Mucosa of stomach (tissue), 1 donor: ENCODE measurements at regions not wholly inside any gene's neighbourhood (a gene's known extent, or its start where the extent isn't known, plus 50 kb on each side); places are given as distances from the start of the nearest gene placed in this dataset.
"Not testable (repeated sequence)": the region's sequence is repeated elsewhere in the genome, so short reads cannot be mapped to it uniquely, and the experiment has no call there.

Experiments
- H3K27me3 ChIP-seq: one replicate; pipeline ENCODE4 v1.7.0; 2013; ENCODE audit warnings: mild to moderate bottlenecking, low read length; ENCODE audit not compliant: control insufficient read depth, insufficient read depth
- H3K36me3 ChIP-seq: one replicate; pipeline ENCODE4 v1.7.0; 2013; ENCODE audit warnings: low read length; ENCODE audit not compliant: control insufficient read depth, insufficient read depth
- H3K4me1 ChIP-seq: one replicate; pipeline ENCODE4 v1.7.0; 2013; ENCODE audit warnings: mild to moderate bottlenecking, low read length; ENCODE audit not compliant: control insufficient read depth, insufficient read depth
- H3K4me3 ChIP-seq: one replicate; pipeline ENCODE4 v1.7.0; 2013; ENCODE audit warnings: low read length
- H3K9ac ChIP-seq: one replicate; pipeline ENCODE4 v1.7.0; 2013; ENCODE audit warnings: mild to moderate bottlenecking, low read length, moderate library complexity
- H3K9me3 ChIP-seq: one replicate; pipeline ENCODE4 v1.7.0; 2013; ENCODE audit warnings: mild to moderate bottlenecking, low read length, moderate library complexity; ENCODE audit not compliant: control insufficient read depth
- donor health status: Pancreatic carcinoma.

- H3K27me3 ChIP-seq, result no peaks in the 10 kb centered on the region
- H3K9me3 ChIP-seq, result no peaks in the 10 kb centered on the region
- H3K36me3 ChIP-seq, result no peaks in the 10 kb centered on the region
- no peak overlapping the region for H3K4me3 ChIP-seq
- H3K4me1 ChIP-seq, result no peaks in the 10 kb centered on the region
- H3K9ac ChIP-seq, result no peak overlapping the region
Observed at GRCh38 chr4:72933029-72933428, 136.5 kb downstream of the COX18 start.

GRCh38 chr4:72931346-72931745 lies 138.2 kb downstream of the COX18 start:
- no peaks in the 10 kb centered on the region for H3K36me3 ChIP-seq
- H3K9me3 ChIP-seq, result no peaks in the 10 kb centered on the region
- H3K27me3 ChIP-seq, result no peaks in the 10 kb centered on the region
- no peak overlapping the region for H3K9ac ChIP-seq
- no peaks in the 10 kb centered on the region for H3K4me1 ChIP-seq
- H3K4me3 ChIP-seq, result no peak overlapping the region

DNA sequence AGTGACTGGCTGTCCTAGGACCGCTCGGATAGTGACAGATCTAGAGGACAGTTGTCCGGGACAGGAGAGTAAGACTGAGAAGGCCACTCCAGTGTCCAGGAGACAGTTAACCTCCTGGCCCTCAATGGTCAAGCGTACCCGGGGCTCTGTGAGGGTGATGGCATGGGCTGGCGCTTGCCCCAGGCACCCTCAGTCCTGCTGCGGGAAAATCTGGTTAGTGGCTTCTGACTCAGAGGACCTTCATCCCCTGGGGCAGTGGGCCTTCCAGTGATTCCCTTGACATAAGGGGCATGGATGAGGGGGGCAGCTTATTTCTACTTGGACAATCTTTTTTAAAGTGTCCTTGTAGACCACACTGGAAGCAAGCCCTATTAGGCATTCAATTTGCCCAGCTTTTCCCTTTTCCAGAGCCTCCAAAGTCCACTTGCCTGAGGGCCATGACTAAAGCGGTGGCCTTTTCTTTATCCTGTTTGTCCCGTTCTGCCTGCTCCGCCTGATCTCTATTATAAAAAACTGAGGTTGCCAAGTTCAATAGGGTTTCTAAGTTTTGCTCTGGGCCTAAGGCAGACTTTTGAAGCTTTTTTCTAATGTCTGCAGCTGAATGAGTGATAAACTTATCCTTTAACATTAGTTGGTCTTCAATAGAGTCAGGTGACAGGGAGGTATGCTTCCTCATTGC lies 139.8 kb downstream of the COX18 start:
- H3K9ac ChIP-seq, result not testable (repeated sequence)

DNA sequence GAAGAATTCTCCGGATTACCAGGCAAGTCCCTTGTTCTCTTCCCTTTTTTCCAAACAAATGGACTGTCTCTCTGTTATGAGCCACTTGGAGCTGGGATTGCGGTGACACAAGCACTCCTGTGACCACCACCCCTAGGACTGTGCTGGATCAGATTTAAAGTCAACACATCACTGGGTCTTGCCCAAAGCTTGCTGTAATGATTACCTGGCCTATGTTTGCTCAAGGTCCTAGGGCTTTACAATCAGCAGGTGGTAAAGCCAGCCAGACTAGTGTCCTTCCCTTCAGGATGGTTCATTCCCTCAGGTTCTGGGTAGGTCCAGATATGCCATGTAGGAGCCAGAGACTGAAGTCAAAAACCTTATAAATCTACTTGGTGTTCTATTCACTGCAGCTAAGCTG lies 144.7 kb downstream of the COX18 start:
- H3K36me3 ChIP-seq, result no peaks in the 10 kb centered on the region
- no peak overlapping the region for H3K9ac ChIP-seq
- H3K27me3 ChIP-seq, result no peaks in the 10 kb centered on the region
- H3K4me1 ChIP-seq, result no peaks in the 10 kb centered on the region
- H3K4me3 ChIP-seq, result no peak overlapping the region
- no peaks in the 10 kb centered on the region for H3K9me3 ChIP-seq

More for the DNA sequence above, 139.8 kb downstream of the COX18 start:
- not testable (repeated sequence) for H3K27me3 ChIP-seq, H3K36me3 ChIP-seq, H3K9me3 ChIP-seq, H3K4me3 ChIP-seq, H3K4me1 ChIP-seq

- Histone ChIP-seq H3K36me3 (no peaks in the 10 kb centered on the region), H3K27me3 (no peaks in the 10 kb centered on the region), H3K9me3 (no peaks in the 10 kb centered on the region), H3K9ac (no peak overlapping the region), H3K4me1 (no peaks in the 10 kb centered on the region), H3K4me3 (no peak overlapping the region)
Observed at GRCh38 chr4:72919937-72920336, 149.6 kb downstream of the COX18 start.

GRCh38 chr4:72919464-72919863 lies 150.1 kb downstream of the COX18 start:
- no peaks in the 10 kb centered on the region for H3K9me3 ChIP-seq
- H3K36me3 ChIP-seq, result no peaks in the 10 kb centered on the region
- H3K4me1 ChIP-seq, result no peaks in the 10 kb centered on the region
- no peak overlapping the region for H3K4me3 ChIP-seq
- H3K27me3 ChIP-seq, result no peaks in the 10 kb centered on the region
- no peak overlapping the region for H3K9ac ChIP-seq

- no peak overlapping the region for H3K9ac ChIP-seq
- H3K36me3 ChIP-seq, result no peaks in the 10 kb centered on the region
- no peaks in the 10 kb centered on the region for H3K4me1 ChIP-seq
- H3K4me3 ChIP-seq, result no peak overlapping the region
- no peaks in the 10 kb centered on the region for H3K27me3 ChIP-seq
- H3K9me3 ChIP-seq, result no peaks in the 10 kb centered on the region
Observed at GRCh38 chr4:72918362-72918761, 151.2 kb downstream of the COX18 start.

- Histone ChIP-seq H3K27me3 (no peaks in the 10 kb centered on the region), H3K4me1 (no peaks in the 10 kb centered on the region), H3K36me3 (no peaks in the 10 kb centered on the region), H3K4me3 (no peak overlapping the region), H3K9me3 (no peaks in the 10 kb centered on the region), H3K9ac (no peak overlapping the region)
Observed at GRCh38 chr4:72911316-72911715, 158.2 kb downstream of the COX18 start.

- Histone ChIP-seq H3K9me3 (no peaks in the 10 kb centered on the region), H3K4me3 (no peak overlapping the region), H3K4me1 (no peaks in the 10 kb centered on the region)
Observed at GRCh38 chr4:72909461-72909860, 160.1 kb downstream of the COX18 start.

GRCh38 chr4:72902354-72902753 lies 167.2 kb downstream of the COX18 start:
- H3K36me3 ChIP-seq, result no peaks in the 10 kb centered on the region
- no peaks in the 10 kb centered on the region for H3K27me3 ChIP-seq
- no peak overlapping the region for H3K4me3 ChIP-seq
- no peaks in the 10 kb centered on the region for H3K4me1 ChIP-seq
- H3K9me3 ChIP-seq, result no peaks in the 10 kb centered on the region
- H3K9ac ChIP-seq, result no peak overlapping the region

More at GRCh38 chr4:72909461-72909860, 160.1 kb downstream of the COX18 start:
- Histone ChIP-seq H3K9ac (no peak overlapping the region), H3K36me3 (no peaks in the 10 kb centered on the region), H3K27me3 (no peaks in the 10 kb centered on the region)

DNA sequence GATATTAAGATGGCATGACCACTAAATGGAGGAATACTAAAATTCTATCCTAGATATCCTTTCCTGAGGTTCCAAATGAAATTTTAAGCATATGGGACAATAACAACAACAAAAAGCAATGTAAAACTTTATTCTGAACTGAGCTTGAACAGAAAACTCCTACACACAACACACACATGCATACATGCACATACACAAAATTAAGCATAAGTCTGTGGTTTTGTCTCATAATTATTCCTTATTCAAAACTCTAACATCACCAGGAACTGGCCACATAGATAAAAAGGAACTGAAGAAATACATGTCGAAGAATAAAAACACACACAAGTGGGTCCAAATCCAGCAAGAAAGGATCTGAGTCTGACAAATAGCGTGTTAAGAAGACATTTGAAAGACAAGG lies 168.0 kb downstream of the COX18 start:
- Histone ChIP-seq H3K4me3 (no peak overlapping the region), H3K27me3 (no peaks in the 10 kb centered on the region), H3K9ac (no peak overlapping the region), H3K9me3 (no peaks in the 10 kb centered on the region), H3K4me1 (no peaks in the 10 kb centered on the region), H3K36me3 (no peaks in the 10 kb centered on the region)

DNA sequence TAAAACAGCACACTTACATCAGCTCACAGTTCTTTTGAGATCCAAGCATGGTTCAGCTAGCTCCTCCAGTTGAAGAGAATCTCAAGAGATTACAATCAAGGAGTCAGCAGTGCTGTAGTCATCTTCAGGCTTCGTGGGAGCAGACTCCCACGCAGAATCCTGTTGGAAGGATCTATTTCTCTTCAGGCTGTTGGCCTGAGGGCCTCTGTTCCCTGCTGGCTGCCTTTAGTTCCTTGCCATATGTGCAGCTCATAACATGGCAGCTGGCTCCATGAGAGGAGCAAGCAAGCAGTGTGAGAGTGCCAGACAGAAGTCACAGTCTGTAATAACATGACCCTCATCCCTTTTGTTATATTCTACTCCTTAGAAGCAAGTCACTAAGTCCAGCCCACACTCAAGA lies 168.6 kb downstream of the COX18 start:
- Histone ChIP-seq H3K4me1 (no peaks in the 10 kb centered on the region), H3K9ac (no peak overlapping the region), H3K4me3 (no peak overlapping the region), H3K36me3 (no peaks in the 10 kb centered on the region), H3K27me3 (no peaks in the 10 kb centered on the region), H3K9me3 (no peaks in the 10 kb centered on the region)

DNA sequence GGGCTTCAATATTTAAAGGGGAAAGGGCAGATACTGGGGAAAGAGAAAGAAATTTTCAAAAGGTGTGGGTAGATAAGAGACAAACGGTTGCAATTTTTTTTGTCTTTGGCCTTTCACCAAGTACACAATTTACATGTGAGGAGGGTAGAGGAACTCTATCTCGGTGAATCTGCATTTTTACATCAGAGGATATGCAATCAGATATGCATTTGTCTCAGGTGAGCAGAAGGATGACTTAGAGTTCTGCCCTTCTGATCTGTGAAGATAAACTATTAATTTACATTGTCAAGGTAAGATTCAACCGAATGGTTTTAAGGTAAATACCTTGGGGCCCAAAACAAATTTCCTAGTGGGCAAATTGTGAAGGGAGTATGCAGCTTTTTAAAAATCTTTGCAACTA lies 169.9 kb downstream of the COX18 start:
- Histone ChIP-seq H3K27me3 (no peaks in the 10 kb centered on the region), H3K9ac (no peak overlapping the region), H3K4me3 (no peak overlapping the region), H3K36me3 (no peaks in the 10 kb centered on the region), H3K9me3 (no peaks in the 10 kb centered on the region), H3K4me1 (no peaks in the 10 kb centered on the region)
